Transverse colon (tissue), 4 donors: ENCODE measurements at regions not wholly inside any gene's neighbourhood (a gene's known extent, or its start where the extent isn't known, plus 50 kb on each side); places are given as distances from the start of the nearest gene placed in this dataset.

Experiments used
- DNase-seq: peaks from one replicate; pipeline ENCODE4 v3.0.0-alpha.2; 2019
- H3K27ac ChIP-seq, 4 donors: fragments of 200-600 bp; sonication (generic); 2 replicates each; pipeline ENCODE4 v1.5.1; 2016 to 2018; ENCODE audit warnings: inconsistent platforms in 4 of 4
- H3K27me3 ChIP-seq: fragments of 200-600 bp; sonication (generic); 2 replicates; pipeline ENCODE4 v1.5.1; 2017; ENCODE audit warnings: inconsistent platforms
- H3K36me3 ChIP-seq, 4 donors: fragments of 200-600 bp; sonication (generic); 2 replicates each; pipeline ENCODE4 v1.5.1; 2017 to 2019; ENCODE audit warnings: inconsistent platforms in 4 of 4
- H3K4me1 ChIP-seq, 4 donors: fragments of 200-600 bp; sonication (generic); 2 replicates each; pipeline ENCODE4 v1.5.1; 2017 to 2020; ENCODE audit warnings: inconsistent platforms in 4 of 4
- H3K4me3 ChIP-seq, 4 donors: fragments of 200-600 bp; sonication (generic); 1 replicate in 1 of 4; 2 replicates in 3 of 4; pipeline versions ENCODE4 v1.5.1 to v1.6.1; 2017 to 2019; ENCODE audit warnings: inconsistent platforms in 4 of 4
- H3K9me3 ChIP-seq, 2 donors: fragments of 200-600 bp; sonication (generic); 2 replicates each; pipeline ENCODE4 v1.5.1; 2017 to 2019; ENCODE audit warnings: inconsistent platforms in 2 of 2
- CTCF ChIP-seq, 5 experiments: fragments of 200-600 bp in 3 of 5; fragments of 450-650 bp in 2 of 5; sonication (generic) in 3 of 5; IDR thresholded peaks; 1 replicate in 2 of 5; 2 replicates in 3 of 5; pipeline ENCODE4 v1.5.1; 2016 to 2017; ENCODE audit warnings: antibody characterized with exemption in 5 of 5, inconsistent platforms in 3 of 5, mild to moderate bottlenecking in 2 of 5, moderate library complexity in 1 of 5
- EP300 ChIP-seq: sonication (generic); formaldehyde crosslinking; IDR thresholded peaks from one replicate; pipeline ENCODE4 v1.6.1; 2017; ENCODE audit warnings: antibody characterized with exemption, low read depth
- POLR2A ChIP-seq: fragments of 450-650 bp; IDR thresholded peaks from one replicate; pipeline ENCODE4 v1.6.1; 2016; ENCODE audit warnings: antibody characterized with exemption, mild to moderate bottlenecking, moderate library complexity
- POLR2AphosphoS5 ChIP-seq, 3 donors: sonication (generic); formaldehyde crosslinking; IDR thresholded peaks; one replicate each; pipeline ENCODE4 v1.6.1; 2016; ENCODE audit warnings: antibody characterized with exemption in 3 of 3
- WGBS, 2 donors: methylation state at CpG; one replicate each; pipeline ENCODE4 v1.1.5; 2018; ENCODE audit warnings: low coverage in 1 of 2; 5-methylcytosine and 5-hydroxymethylcytosine counted together
- in situ Hi-C, 4 donors: fragments of 200-750 bp; cut with MboI; loops; one replicate each; pipeline versions ENCODE4 v1.15.0 to v1.15.1; 2017; ENCODE audit warnings: low sequenced_read_pairs in 3 of 4, low pct_ligation_motif_present in 1 of 4, low pct_unique_long_range_greater_than_20kb in 1 of 4
- intact Hi-C: fragments of 100-400 bp; cut with DNase I; formaldehyde crosslinking; loops from one replicate; pipeline ENCODE4 v1.15.1; 2023; ENCODE audit warnings: low total_unique reads

- H3K36me3 ChIP-seq = no peaks in the 10 kb centered on the region
- WGBS, 2 donors = 55 to 71% methylated on average over 3 to 5 of the region's 5 CpGs
- TF ChIP-seq POLR2AphosphoS5 (IDR thresholded peaks at IDR 0.05) (no peak), POLR2A (no peak), CTCF (IDR thresholded peaks at IDR 0.05) (no peak), EP300 (no peak)
- no peak overlapping the region for H3K27ac ChIP-seq
- intact Hi-C loops = no loop called here
- no peak overlapping the region for H3K4me3 ChIP-seq
- no peaks in the 10 kb centered on the region for H3K4me1 ChIP-seq
- no peaks in the 10 kb centered on the region for H3K27me3 ChIP-seq
- in situ Hi-C loops = no loop called here
- H3K9me3 ChIP-seq = no peaks in the 10 kb centered on the region
- no peak for DNase-seq
These were observed 1085.6 kb downstream of the SOCS6 start for GRCh38 chr18:71374294-71375000.

GRCh38 chr18:71371951-71372605, 1083.2 kb downstream of the SOCS6 start:
- H3K4me3 ChIP-seq = no peak overlapping the region
- intact Hi-C loops (no loop called here), in situ Hi-C loops (no loop called here)
- no peaks in the 10 kb centered on the region for H3K36me3 ChIP-seq
- no peak for TF ChIP-seq POLR2A
- TF ChIP-seq EP300 = no peak
- TF ChIP-seq CTCF (IDR thresholded peaks at IDR 0.05) = no peak
- no peaks in the 10 kb centered on the region for H3K4me1 ChIP-seq
- no peaks in the 10 kb centered on the region for H3K27me3 ChIP-seq
- WGBS, 2 donors = 54 to 70% methylated on average over 1 to 2 of the region's 2 CpGs
- H3K27ac ChIP-seq = no peak overlapping the region
- no peaks in the 10 kb centered on the region for H3K9me3 ChIP-seq
- no peak for DNase-seq

GRCh38 chr18:71370671-71371445, 1082.0 kb downstream of the SOCS6 start:
- in situ Hi-C loops (no loop called here), intact Hi-C loops (no loop called here)
- Histone ChIP-seq H3K4me1 (no peaks in the 10 kb centered on the region), H3K9me3 (peaks cover 0 to 7% of the 10 kb centered on the region in 2 donors), H3K27ac (no peak overlapping the region), H3K27me3 (no peaks in the 10 kb centered on the region), H3K36me3 (no peaks in the 10 kb centered on the region), H3K4me3 (no peak overlapping the region)
- 46% methylated on average over 4 to 7 of the region's 7 CpGs for WGBS, 2 donors
- no peak for DNase-seq
- TF ChIP-seq POLR2AphosphoS5 (IDR thresholded peaks at IDR 0.05) (no peak), POLR2A (no peak), CTCF (IDR thresholded peaks at IDR 0.05) (no peak), EP300 (no peak)

- intact Hi-C loops = no loop called here
- 76 to 78% methylated on average over 2 of the region's 2 CpGs for WGBS, 2 donors
These were observed 1081.2 kb downstream of the SOCS6 start for GRCh38 chr18:71370095-71370494.

More at GRCh38 chr18:71370095-71370494, 1081.2 kb downstream of the SOCS6 start:
- DNase-seq = no peak
- Histone ChIP-seq H3K9me3 (peaks cover 0 to 7% of the 10 kb centered on the region in 2 donors), H3K4me1 (no peaks in the 10 kb centered on the region), H3K4me3 (no peak overlapping the region), H3K27me3 (no peaks in the 10 kb centered on the region), H3K27ac (no peak overlapping the region), H3K36me3 (no peaks in the 10 kb centered on the region)
- TF ChIP-seq POLR2A (no peak), EP300 (no peak), CTCF (IDR thresholded peaks at IDR 0.05) (no peak), POLR2AphosphoS5 (IDR thresholded peaks at IDR 0.05) (no peak)
- in situ Hi-C loops = no loop called here
